Activated naive CD8-positive, alpha-beta T cell treated with anti-CD3 and anti-CD28 coated beads, Interleukin-2, amount 50 U/mL, for 24 hours (primary cell): ENCODE measurements at regions not wholly inside any gene's neighbourhood (a gene's known extent, or its start where the extent isn't known, plus 50 kb on each side); places are given as distances from the start of the nearest gene placed in this dataset.

Experiments used
- ATAC-seq: fragments of 150-1000 bp; cut with Tn5 transposase; one replicate; pipeline ENCODE4 v1.10.0; 2021
- DNase-seq: peaks from one replicate; pipeline ENCODE4 v3.0.0; 2021
- H3K27ac Mint-ChIP-seq: one replicate; pipeline ENCODE4 v1.8.0; 2021; ENCODE audit warnings: mild to moderate bottlenecking, mixed read lengths
- H3K27me3 Mint-ChIP-seq: one replicate; pipeline ENCODE4 v1.8.0; 2021; ENCODE audit warnings: mixed read lengths
- H3K36me3 Mint-ChIP-seq: one replicate; pipeline ENCODE4 v1.8.0; 2021; ENCODE audit warnings: low read depth, mixed read lengths
- H3K4me1 Mint-ChIP-seq: one replicate; pipeline ENCODE4 v1.8.0; 2021; ENCODE audit warnings: mixed read lengths
- H3K4me3 Mint-ChIP-seq: one replicate; pipeline ENCODE4 v1.8.0; 2021; ENCODE audit warnings: mild to moderate bottlenecking, moderate library complexity, mixed read lengths
- H3K9me3 Mint-ChIP-seq: one replicate; pipeline ENCODE4 v1.8.0; 2021; ENCODE audit warnings: mixed read lengths

- DNase-seq = no peak
- Mint-ChIP-seq H3K4me3 (no peak overlapping the region), H3K27me3 (no peaks in the 10 kb centered on the region), H3K9me3 (no peaks in the 10 kb centered on the region), H3K27ac (no peak overlapping the region), H3K4me1 (peaks cover 27% of the 10 kb centered on the region), H3K36me3 (no peaks in the 10 kb centered on the region)
- no peak for ATAC-seq
These were observed 211.2 kb upstream of the EEA1 start for GRCh38 chr12:93140325-93140724.

- Mint-ChIP-seq H3K36me3 (no peaks in the 10 kb centered on the region), H3K27ac (no peak overlapping the region), H3K27me3 (no peaks in the 10 kb centered on the region), H3K4me1 (peaks cover 22% of the 10 kb centered on the region), H3K4me3 (no peak overlapping the region), H3K9me3 (no peaks in the 10 kb centered on the region)
- ATAC-seq (no peak), DNase-seq (no peak)
These were observed 211.7 kb upstream of the EEA1 start for GRCh38 chr12:93140801-93141200.

GRCh38 chr12:93142881-93143280 is 213.8 kb upstream of the EEA1 start:
- H3K9me3 Mint-ChIP-seq = no peaks in the 10 kb centered on the region
- no peak overlapping the region for H3K4me3 Mint-ChIP-seq
- ATAC-seq = no peak
- no peaks in the 10 kb centered on the region for H3K36me3 Mint-ChIP-seq
- no peaks in the 10 kb centered on the region for H3K27me3 Mint-ChIP-seq
- H3K4me1 Mint-ChIP-seq = peaks cover 8% of the 10 kb centered on the region
- no peak overlapping the region for H3K27ac Mint-ChIP-seq
- no peak for DNase-seq

- Mint-ChIP-seq H3K27me3 (no peaks in the 10 kb centered on the region), H3K4me3 (no peak overlapping the region), H3K4me1 (peaks cover 3% of the 10 kb centered on the region), H3K9me3 (no peaks in the 10 kb centered on the region), H3K27ac (no peak overlapping the region), H3K36me3 (no peaks in the 10 kb centered on the region)
- no peak for ATAC-seq
- DNase-seq = no peak
These were observed 215.0 kb upstream of the EEA1 start for GRCh38 chr12:93144109-93144508.

- ATAC-seq = no peak
- no peak overlapping the region for H3K27ac Mint-ChIP-seq
- H3K36me3 Mint-ChIP-seq = no peaks in the 10 kb centered on the region
- H3K27me3 Mint-ChIP-seq = no peaks in the 10 kb centered on the region
- no peaks in the 10 kb centered on the region for H3K4me1 Mint-ChIP-seq
- no peak overlapping the region for H3K4me3 Mint-ChIP-seq
- no peaks in the 10 kb centered on the region for H3K9me3 Mint-ChIP-seq
- no peak for DNase-seq
These were observed 216.0 kb upstream of the EEA1 start for GRCh38 chr12:93145086-93145485.

GRCh38 chr12:93146263-93146939 is 217.3 kb upstream of the EEA1 start:
- ATAC-seq = no peak
- no peaks in the 10 kb centered on the region for H3K36me3 Mint-ChIP-seq
- no peak for DNase-seq

GRCh38 chr12:93146970-93147369 is 217.9 kb upstream of the EEA1 start:
- H3K4me1 Mint-ChIP-seq = no peaks in the 10 kb centered on the region
- H3K4me3 Mint-ChIP-seq = no peak overlapping the region
- H3K27me3 Mint-ChIP-seq = no peaks in the 10 kb centered on the region
- H3K9me3 Mint-ChIP-seq = no peaks in the 10 kb centered on the region
- ATAC-seq (no peak), DNase-seq (no peak)
- no peaks in the 10 kb centered on the region for H3K36me3 Mint-ChIP-seq
- no peak overlapping the region for H3K27ac Mint-ChIP-seq

More at GRCh38 chr12:93146263-93146939, 217.3 kb upstream of the EEA1 start:
- H3K27me3 Mint-ChIP-seq = no peaks in the 10 kb centered on the region
- H3K27ac Mint-ChIP-seq = no peak overlapping the region
- H3K4me1 Mint-ChIP-seq = no peaks in the 10 kb centered on the region
- H3K4me3 Mint-ChIP-seq = no peak overlapping the region
- H3K9me3 Mint-ChIP-seq = no peaks in the 10 kb centered on the region

- no peaks in the 10 kb centered on the region for H3K27me3 Mint-ChIP-seq
- H3K4me3 Mint-ChIP-seq = no peak overlapping the region
- peaks cover 4% of the 10 kb centered on the region for H3K9me3 Mint-ChIP-seq
- H3K27ac Mint-ChIP-seq = no peak overlapping the region
- H3K36me3 Mint-ChIP-seq = no peaks in the 10 kb centered on the region
- no peaks in the 10 kb centered on the region for H3K4me1 Mint-ChIP-seq
- DNase-seq (no peak), ATAC-seq (no peak)
These were observed 219.3 kb upstream of the EEA1 start for GRCh38 chr12:93148412-93148811.

- DNase-seq (no peak), ATAC-seq (no peak)
- Mint-ChIP-seq H3K36me3 (no peaks in the 10 kb centered on the region), H3K4me1 (no peaks in the 10 kb centered on the region), H3K9me3 (peaks cover 8% of the 10 kb centered on the region), H3K4me3 (no peak overlapping the region), H3K27ac (no peak overlapping the region), H3K27me3 (no peaks in the 10 kb centered on the region)
These were observed 220.1 kb upstream of the EEA1 start for GRCh38 chr12:93149229-93149628.

GRCh38 chr12:93151079-93151762 is 222.1 kb upstream of the EEA1 start:
- Mint-ChIP-seq H3K4me3 (no peak overlapping the region), H3K36me3 (no peaks in the 10 kb centered on the region), H3K27ac (no peak overlapping the region), H3K27me3 (peaks cover 5% of the 10 kb centered on the region), H3K9me3 (peaks cover 9% of the 10 kb centered on the region), H3K4me1 (peaks cover 3% of the 10 kb centered on the region)
- DNase-seq = no peak
- no peak for ATAC-seq

- DNase-seq (no peak), ATAC-seq (no peak)
- Mint-ChIP-seq H3K27ac (no peak overlapping the region), H3K27me3 (peaks cover 5% of the 10 kb centered on the region), H3K4me1 (peaks cover 3% of the 10 kb centered on the region), H3K4me3 (no peak overlapping the region), H3K36me3 (no peaks in the 10 kb centered on the region), H3K9me3 (peaks cover 9% of the 10 kb centered on the region)
These were observed 223.5 kb upstream of the EEA1 start for GRCh38 chr12:93152617-93153016.

GRCh38 chr12:93153321-93153720 is 224.2 kb upstream of the EEA1 start:
- peaks cover 13% of the 10 kb centered on the region for H3K9me3 Mint-ChIP-seq
- no peak for ATAC-seq
- peaks cover 3% of the 10 kb centered on the region for H3K4me1 Mint-ChIP-seq
- peaks cover 6% of the 10 kb centered on the region for H3K27me3 Mint-ChIP-seq
- no peak for DNase-seq
- H3K4me3 Mint-ChIP-seq = no peak overlapping the region
- H3K27ac Mint-ChIP-seq = no peak overlapping the region
- H3K36me3 Mint-ChIP-seq = no peaks in the 10 kb centered on the region

- ATAC-seq (no peak), DNase-seq (no peak)
- H3K27me3 Mint-ChIP-seq = peaks cover 6% of the 10 kb centered on the region
- H3K4me3 Mint-ChIP-seq = no peak overlapping the region
- peaks cover 20% of the 10 kb centered on the region for H3K9me3 Mint-ChIP-seq
- H3K4me1 Mint-ChIP-seq = peaks cover 3% of the 10 kb centered on the region
- H3K36me3 Mint-ChIP-seq = no peaks in the 10 kb centered on the region
- H3K27ac Mint-ChIP-seq = no peak overlapping the region
These were observed 223.5 kb upstream of the NUDT4 start for GRCh38 chr12:93154096-93154728.

GRCh38 chr12:93154753-93155480 is 222.8 kb upstream of the NUDT4 start:
- peaks cover 20% of the 10 kb centered on the region for H3K9me3 Mint-ChIP-seq
- peaks cover 6% of the 10 kb centered on the region for H3K27me3 Mint-ChIP-seq
- ATAC-seq (no peak), DNase-seq (no peak)
- H3K4me1 Mint-ChIP-seq = peaks cover 3% of the 10 kb centered on the region
- no peaks in the 10 kb centered on the region for H3K36me3 Mint-ChIP-seq
- no peak overlapping the region for H3K27ac Mint-ChIP-seq
- no peak overlapping the region for H3K4me3 Mint-ChIP-seq
